Fibroblast of mammary gland (primary cell): ENCODE measurements at regions not wholly inside any gene's neighbourhood (a gene's known extent, or its start where the extent isn't known, plus 50 kb on each side); places are given as distances from the start of the nearest gene placed in this dataset.

Source experiments
- DNase-seq: peaks from one replicate; pipeline ENCODE4 v3.0.0-alpha.2; 2010; ENCODE audit warnings: low read depth
- H3K4me3 ChIP-seq: 2 replicates; pipeline ENCODE4 v1.5.1; 2011; ENCODE audit warnings: low read depth, mild to moderate bottlenecking, low read length, moderate library complexity; ENCODE audit not compliant: control insufficient read depth
- TF ChIP-seq, protein P1 (sequence below): conservative IDR thresholded peaks from 2 replicates; pipeline ENCODE4 v1.5.1; 2011; ENCODE audit warnings: low read depth, low read length, inconsistent platforms; ENCODE audit not compliant: control insufficient read depth, insufficient read depth

DNA sequence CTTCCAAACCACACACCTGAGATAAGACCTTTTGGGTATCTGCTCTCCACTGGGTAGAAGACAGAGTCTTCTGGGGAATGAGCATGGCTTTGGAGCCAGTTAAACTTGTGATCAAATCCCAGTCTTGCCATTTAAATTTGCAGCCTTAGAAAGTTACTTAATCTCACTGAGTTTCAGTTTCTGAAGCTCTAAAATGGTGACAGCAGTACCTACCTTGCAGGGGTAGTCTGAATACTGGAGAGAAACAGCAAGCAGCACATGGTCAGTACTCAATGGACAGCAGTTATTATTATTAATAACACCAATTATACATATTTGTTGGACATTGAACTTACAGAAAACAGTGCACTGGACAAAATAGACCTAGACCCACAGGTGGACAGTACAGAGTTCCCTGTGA, 260.9 kb downstream of the MAN2A1 start:
- no peak overlapping the region for H3K4me3 ChIP-seq
- no peak for DNase-seq
- TF ChIP-seq, protein P1, sequence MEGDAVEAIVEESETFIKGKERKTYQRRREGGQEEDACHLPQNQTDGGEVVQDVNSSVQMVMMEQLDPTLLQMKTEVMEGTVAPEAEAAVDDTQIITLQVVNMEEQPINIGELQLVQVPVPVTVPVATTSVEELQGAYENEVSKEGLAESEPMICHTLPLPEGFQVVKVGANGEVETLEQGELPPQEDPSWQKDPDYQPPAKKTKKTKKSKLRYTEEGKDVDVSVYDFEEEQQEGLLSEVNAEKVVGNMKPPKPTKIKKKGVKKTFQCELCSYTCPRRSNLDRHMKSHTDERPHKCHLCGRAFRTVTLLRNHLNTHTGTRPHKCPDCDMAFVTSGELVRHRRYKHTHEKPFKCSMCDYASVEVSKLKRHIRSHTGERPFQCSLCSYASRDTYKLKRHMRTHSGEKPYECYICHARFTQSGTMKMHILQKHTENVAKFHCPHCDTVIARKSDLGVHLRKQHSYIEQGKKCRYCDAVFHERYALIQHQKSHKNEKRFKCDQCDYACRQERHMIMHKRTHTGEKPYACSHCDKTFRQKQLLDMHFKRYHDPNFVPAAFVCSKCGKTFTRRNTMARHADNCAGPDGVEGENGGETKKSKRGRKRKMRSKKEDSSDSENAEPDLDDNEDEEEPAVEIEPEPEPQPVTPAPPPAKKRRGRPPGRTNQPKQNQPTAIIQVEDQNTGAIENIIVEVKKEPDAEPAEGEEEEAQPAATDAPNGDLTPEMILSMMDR: no peak

GRCh38 chr5:109951348-109951747, 261.6 kb downstream of the MAN2A1 start:
- no peak overlapping the region for H3K4me3 ChIP-seq
- no peak for DNase-seq
- TF ChIP-seq, protein P1: no peak

GRCh38 chr5:109951758-109952157, 262.0 kb downstream of the MAN2A1 start:
- TF ChIP-seq, protein P1: no peak
- H3K4me3 ChIP-seq: no peak overlapping the region
- no peak for DNase-seq

DNA sequence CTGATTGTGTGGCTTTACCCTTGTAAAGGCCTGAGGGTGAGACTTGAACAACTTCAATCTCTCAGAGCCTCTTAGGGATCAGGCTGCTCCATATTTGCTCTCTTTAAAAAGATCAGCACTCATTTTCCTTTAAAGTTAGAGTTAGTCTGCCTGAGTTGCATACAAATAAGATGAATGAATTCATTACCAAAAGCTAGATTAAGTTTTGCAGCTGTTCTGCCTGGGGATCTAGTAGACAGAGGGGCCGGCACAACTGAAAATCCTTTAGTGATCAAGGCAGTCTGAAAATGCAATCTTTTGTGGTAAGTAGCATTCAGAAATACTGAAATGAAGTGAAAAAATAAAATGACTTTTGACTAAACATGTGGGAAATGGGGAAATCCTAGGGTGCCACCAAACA, 264.0 kb downstream of the MAN2A1 start:
- no peak overlapping the region for H3K4me3 ChIP-seq
- DNase-seq: no peak
- TF ChIP-seq, protein P1: no peak

DNA sequence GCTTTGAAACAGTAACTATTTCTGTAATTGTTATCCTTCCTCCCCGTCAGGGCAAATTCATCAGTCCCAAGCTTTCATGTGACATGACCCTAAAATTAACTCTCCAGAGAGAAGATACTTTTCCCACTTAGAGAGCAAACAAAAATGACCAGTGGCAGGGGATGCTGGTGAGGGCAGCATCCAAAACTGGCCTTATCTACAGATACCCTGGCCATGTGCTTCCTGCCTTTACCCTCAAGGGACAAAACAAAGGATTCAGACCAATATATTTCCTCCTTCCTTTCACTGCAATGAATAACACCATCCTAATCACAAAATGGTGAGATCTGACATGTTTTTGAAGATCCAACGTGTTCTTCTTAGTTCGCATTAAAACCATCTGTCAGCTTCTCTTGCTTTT, 267.2 kb downstream of the MAN2A1 start:
- no peak for DNase-seq
- TF ChIP-seq, protein P1: no peak
- no peak overlapping the region for H3K4me3 ChIP-seq

GRCh38 chr5:109958082-109958481, 268.4 kb downstream of the MAN2A1 start:
- TF ChIP-seq, protein P1: no peak
- DNase-seq: no peak
- no peak overlapping the region for H3K4me3 ChIP-seq

DNA sequence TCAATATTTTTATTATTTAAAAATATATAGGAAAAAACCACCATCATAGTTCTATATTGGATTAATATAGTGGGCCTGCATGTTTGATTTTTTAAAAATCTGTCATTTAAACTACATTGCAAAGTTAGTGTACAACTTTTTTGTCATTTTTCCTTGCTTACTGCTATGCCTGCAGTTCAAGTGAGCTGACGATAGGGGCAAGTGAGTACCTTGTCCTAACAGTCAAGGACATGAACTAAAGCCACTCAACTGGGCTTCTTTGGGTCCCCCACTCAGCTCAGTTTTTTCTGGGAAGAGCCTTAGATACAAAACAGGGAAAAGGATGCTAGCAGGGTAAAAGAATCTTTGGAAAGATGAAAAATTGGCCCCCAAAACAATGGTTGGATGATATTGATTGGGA, 269.9 kb downstream of the MAN2A1 start:
- DNase-seq: no peak
- TF ChIP-seq, protein P1: peak; percentile 10
- H3K4me3 ChIP-seq: no peak overlapping the region
